Inferior parietal cortex (tissue), 1 donor: ENCODE measurements at regions not wholly inside any gene's neighbourhood (a gene's known extent, or its start where the extent isn't known, plus 50 kb on each side); places are given as distances from the start of the nearest gene placed in this dataset.

Experiments used
- DNase-seq: peaks from one replicate; pipeline ENCODE4 v3.0.0-alpha.2; 2016; ENCODE audit errors: extremely low spot score

- DNase-seq: no peak
Measured at GRCh38 chr6:71430018-71430417, 141.4 kb downstream of the OGFRL1 start.

DNA sequence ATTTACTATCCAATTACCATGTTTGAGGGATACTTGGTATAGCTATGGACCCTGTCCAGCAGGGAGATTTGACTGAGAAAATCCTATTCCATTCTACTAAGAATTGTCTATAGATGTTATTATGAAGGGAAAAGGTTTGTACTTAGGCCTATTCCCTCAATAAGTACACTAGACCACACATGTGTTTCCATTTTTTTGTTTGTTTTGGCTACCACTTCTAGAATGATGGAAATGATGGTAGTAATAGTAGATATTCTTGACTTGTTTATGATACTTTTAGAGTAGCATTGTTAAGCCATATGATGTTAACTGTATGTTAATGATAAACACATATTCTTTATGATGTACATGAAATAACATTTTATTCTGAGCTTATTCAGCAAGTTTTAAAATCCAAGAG is 144.8 kb downstream of the OGFRL1 start:
- no peak for DNase-seq

DNA sequence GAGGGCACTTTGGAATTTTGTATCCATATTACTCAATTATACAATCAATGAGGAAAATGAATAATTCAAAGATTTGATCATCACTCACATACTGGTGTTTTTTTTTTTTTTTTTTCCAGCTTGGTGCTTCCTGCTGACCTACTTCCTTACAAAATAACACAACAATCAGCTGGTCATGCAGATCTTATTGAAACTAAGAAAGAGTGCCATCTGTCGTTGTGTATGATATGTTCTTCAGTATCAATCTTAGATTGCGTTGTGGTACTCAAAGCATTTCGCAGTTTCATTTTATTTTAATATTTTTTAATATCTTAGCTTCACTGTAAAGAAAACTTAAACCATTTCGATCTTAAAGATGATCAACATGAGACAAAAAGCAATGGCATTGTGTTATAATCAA is 155.6 kb downstream of the OGFRL1 start:
- DNase-seq: no peak

DNA sequence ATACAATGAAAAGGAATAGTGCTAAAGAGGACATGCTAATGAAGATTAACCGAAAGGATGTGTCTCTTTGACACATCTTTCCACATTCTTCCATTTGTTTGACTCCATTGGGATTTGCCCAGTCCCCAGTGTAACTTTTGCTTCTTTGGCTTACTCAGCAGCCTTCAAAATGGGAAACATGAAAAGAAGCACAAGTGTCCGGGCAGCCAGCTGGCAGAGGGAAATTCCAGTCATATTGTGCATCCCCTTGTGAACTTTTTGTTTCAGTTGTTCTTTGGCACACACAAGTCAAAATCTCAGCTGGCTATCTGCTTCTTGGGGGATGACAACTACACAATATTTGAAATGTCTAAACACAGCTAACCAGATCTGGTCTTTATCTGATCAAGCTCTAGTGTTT is 157.4 kb downstream of the OGFRL1 start:
- DNase-seq: no peak

GRCh38 chr6:71446470-71446869 is 157.9 kb downstream of the OGFRL1 start:
- no peak for DNase-seq

DNA sequence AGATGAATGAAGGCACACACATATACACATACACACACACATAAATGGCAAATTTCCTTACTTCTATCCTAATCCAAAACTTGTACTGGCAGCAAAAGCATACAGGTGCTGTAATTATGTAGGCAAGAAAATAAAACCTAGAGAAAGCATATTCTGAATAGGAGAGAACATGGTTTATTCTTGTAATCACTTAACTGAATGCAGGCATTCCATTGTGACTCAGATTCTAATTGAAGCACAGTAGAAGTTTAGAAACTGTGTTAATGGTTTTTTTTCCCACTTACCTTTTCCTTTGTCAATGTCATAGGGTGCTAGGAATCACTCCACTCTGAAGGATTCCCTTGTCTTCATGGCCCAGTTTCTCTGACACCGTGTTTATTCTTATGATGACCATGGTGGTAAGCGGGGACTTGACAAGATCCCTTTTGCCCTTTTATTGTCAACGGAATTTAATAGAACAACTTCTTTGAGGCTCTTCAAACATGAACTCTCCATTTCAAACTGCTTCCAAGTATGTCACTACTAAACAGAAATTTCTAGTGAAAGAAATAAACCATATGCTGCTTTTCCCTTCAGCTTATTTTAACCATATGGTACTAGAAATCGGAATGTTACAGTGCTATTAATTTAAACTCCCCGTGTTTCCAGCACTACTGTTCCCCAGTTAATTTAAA is 164.2 kb downstream of the OGFRL1 start:
- no peak for DNase-seq

DNA sequence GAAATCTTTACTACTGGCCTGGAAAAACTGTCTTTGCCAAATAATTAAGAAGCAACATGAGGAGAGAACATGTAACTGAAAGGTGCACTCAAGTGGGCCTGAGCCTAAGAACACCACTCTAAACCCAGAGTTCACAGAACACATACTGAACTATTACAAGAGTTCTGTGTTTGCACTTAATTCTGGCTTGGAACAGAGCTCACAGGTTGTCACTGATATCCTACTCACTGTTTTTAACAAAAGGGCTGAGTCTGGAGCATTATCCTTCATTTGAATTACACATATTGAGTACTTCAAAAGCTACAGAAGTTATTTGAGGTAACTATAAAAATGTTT is 164.7 kb downstream of the OGFRL1 start:
- no peak for DNase-seq

GRCh38 chr6:71454056-71454455 is 165.4 kb downstream of the OGFRL1 start:
- DNase-seq: no peak

- DNase-seq: no peak
Measured at GRCh38 chr6:71457929-71458328, 169.3 kb downstream of the OGFRL1 start.

DNA sequence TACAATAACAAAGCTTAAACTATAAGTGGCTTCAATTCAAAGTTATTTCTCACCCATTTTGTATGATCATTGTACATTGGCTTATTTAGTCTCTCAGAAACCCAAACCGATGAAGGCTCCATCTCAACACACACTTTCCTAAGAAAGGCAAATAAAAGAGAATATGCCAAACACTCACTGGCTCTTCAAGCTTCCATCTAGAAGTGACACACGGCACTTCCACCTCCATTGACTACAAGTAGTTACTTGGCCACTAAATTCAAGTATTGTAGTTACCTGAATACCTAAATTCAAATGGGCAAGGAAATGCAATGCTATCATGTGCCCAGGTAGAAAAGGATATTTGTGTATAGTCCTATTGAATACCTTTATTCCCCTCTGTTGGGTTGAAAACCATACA is 170.6 kb downstream of the OGFRL1 start:
- DNase-seq: no peak

DNA sequence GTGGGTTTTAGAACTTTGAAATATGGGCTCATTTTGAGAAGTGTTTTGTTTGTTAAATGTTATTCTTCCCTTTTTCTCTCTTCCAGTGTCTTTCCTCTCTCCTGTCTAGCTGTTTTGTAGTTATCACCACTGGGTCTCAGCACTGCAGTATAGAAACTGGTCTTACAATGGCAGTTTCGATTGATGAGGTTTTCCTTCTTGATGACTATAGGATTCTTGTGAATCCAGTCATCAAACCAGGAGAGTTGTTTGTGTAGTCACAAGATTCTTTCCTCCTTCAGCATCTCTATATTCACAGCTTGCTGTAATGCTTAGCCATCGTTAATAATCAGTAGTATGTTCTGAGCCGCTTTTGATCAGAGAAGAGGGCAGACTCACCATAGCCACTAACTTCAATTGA is 172.3 kb downstream of the OGFRL1 start:
- no peak for DNase-seq

DNA sequence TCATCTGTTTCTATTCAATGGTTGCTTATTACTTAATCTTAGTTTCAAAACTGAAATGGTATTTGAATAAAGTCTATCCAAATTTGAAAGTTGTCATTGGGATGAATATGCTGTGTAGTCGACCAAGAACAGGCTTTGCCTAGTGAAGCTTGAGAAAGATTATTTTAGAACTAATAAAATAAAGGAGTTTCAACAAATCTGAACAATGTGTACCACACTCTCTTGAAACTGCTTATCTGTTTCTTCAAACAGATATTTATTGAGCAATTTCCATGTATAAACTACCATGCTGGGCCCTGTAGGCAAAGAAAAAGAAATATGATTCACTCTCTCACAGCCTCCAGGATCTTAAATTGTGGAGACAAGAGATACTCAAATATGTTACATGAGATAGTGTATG is 174.4 kb downstream of the OGFRL1 start:
- DNase-seq: no peak

- DNase-seq: no peak
Measured at GRCh38 chr6:71465096-71465495, 176.5 kb downstream of the OGFRL1 start.

- no peak for DNase-seq
Measured at GRCh38 chr6:71466362-71466761, 177.8 kb downstream of the OGFRL1 start.

DNA sequence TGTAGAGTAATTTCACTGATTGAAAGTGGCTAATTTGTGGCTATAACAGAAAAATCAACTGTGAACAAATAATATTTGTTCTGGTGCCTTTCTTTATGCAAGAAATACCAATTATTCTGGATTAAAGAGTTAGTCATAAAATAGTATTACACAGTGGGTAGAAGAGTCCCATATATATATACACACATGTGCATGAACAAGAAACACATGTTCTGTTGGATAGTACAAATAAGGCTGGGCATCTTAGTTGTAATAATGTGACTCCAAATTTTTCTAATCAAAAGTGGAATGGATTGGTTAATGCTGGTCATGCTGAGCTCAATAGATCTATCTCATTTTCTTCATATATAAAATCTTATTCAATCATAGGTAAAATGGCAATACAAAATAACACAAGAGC is 179.4 kb downstream of the OGFRL1 start:
- DNase-seq: no peak

DNA sequence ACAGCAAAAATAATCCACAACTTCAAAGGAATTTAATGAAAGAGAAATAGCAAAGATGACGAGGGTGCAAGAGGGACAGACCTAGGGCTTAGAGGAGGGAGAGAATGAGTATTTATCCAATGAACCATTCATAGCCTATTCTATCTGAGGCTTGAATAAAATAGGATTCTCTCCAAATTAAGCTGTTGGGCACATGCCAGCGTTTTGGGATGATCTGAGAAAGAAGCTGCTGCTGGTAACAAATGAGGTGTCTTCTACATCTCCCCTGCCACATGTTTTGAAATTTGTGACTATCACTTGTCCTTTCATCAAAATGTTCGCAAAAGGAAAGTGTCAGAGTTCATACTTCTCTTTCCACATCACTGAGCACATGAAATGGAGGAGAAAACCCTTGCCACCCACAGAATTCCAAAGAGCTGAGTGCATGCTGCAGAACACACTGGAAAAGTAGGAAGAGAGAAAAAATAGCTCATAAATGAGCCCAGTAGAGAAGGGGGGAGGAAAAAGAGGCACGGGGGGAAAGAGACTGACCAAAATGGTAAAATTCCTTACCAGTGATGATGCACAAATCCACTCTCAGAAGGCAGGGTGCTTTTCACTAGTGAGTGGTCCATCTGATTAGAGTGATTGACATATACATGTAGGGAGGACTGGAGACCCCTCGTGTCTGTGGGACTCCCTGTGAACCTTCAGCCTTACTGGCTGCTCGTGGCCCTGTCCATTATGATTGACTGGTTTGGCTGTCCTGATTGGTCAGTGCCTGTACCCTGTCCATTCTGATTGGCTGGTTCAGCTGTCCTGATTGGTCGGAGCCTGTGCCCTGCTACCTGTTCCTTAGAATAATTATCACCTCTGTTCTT is 180.5 kb downstream of the OGFRL1 start:
- no peak for DNase-seq

- no peak for DNase-seq
Measured at GRCh38 chr6:71471718-71472117, 183.1 kb downstream of the OGFRL1 start.

DNA sequence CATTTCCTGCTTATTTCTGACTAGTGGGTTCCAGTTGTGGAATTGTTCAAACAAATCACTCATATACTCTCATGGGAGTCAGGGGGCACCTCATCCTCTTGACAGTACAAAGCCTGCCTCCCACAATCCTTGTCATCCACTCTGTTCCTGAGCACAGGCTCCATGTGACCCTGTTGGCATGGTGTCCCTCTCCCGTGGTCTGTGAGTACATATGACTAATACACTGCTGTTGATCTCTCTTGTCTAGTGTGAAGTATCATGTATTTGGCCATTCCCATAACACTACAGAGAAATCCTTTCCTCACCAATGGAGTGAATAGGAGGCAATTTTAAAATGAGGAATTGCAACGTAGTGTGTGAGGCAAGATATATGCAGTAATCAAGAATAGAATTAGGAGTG is 185.3 kb downstream of the OGFRL1 start:
- no peak for DNase-seq

DNA sequence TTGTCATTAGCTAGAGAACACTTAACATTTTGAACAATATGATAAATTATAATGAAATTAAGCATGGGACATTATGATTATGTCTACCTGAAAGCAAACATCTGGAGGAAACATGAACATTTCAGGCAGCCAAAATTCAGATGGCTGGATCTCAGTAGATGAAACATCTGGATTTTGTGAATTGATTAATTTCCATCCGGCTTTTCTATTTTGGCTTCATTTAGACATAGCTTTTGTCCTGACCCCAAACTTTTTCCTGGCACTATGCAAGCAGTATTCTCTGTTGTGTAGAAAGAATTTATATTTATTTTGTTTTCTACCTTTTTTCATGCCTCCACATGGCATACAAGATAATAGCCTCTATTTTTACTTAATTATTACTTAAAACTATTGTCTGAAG is 186.3 kb downstream of the OGFRL1 start:
- no peak for DNase-seq

DNA sequence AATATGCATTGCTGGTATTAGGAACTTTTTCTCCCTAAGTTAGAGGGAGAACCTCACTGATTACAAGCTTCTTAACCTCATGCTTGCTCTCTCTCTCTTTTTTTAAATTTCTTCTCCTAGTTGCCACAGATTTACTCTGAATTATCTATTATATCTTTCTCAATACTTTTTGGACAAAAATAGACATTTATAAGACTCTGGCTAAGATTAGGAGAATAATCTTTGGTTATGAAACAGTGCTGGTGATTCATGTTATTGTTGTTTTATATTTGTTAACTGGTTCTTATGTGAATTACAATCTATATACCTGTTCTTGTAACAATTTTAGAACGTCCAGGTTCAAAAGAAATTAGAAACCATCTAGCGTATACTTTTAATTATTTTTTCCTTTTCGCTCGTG is 187.8 kb downstream of the OGFRL1 start:
- DNase-seq: no peak

GRCh38 chr6:71476872-71477271 is 188.3 kb downstream of the OGFRL1 start:
- DNase-seq: no peak

DNA sequence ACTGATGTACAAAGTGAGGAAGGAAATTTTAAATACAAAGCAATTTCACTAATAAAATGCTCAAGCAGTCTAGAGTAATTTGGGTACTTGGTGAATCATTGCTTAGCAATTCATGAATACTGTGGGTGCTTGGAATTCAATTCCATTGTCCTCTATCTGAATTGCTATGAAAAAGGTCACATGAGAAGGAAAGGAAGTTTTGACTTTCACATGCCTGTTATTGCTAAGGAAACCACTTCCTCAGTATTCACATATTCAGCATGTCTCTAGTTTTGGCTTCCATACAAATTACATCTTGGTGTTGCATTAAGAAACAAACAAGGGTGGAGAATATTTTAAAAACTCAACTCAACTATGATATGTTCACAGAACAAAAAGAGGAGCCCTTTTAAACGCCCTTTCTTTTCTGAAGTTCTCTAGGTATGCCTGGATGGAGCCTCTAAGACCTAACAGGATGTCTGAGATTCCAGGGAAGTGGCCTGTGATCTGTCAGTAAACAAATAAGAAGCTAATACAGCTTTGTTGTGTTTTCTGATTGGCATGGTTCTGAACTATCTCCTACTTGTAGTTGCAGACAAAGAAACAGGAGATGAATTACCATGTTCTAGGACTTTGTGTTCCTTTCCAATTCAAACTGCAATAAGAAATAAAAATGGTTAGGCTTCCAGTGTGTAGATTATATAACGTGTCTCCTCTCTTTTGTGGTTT is 190.4 kb downstream of the OGFRL1 start:
- peak; percentile 26 for DNase-seq

DNA sequence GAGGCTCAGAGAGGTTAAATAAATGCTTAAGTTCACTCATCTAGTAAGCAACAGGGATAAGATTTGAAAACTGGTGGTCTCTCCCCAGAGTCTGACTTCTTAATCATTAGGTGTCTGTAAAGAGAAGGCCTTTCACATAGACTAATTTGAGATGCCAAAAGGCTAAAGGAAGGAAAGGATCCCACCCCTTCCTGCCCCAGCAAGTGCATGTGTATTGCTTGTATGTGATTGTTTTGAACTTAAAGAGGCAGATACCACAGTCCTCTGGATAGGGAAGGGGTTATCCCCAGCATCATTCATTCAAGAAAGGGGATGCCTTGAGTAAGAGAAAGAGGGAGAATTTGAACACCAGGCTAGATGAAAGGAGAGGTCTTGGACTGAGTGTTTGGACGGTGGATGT is 192.0 kb downstream of the OGFRL1 start:
- DNase-seq: no peak
